WERI-Rb-1 (cell line): ENCODE measurements at regions not wholly inside any gene's neighbourhood (a gene's known extent, or its start where the extent isn't known, plus 50 kb on each side); places are given as distances from the start of the nearest gene placed in this dataset.
"Not testable (repeated sequence)": the region's sequence is repeated elsewhere in the genome, so short reads cannot be mapped to it uniquely, and the experiment has no call there.

ENCODE experiments used
- DNase-seq: peaks from one replicate; pipeline ENCODE4 v3.0.0-alpha.2; 2020
- H3K27ac ChIP-seq: fragments of 250-450 bp; sonication (Bioruptor Pico); 2 replicates; pipeline ENCODE4 v1.5.1; 2020; ENCODE audit warnings: mild to moderate bottlenecking, moderate library complexity
- H3K27me3 ChIP-seq: fragments of 250-450 bp; sonication (Bioruptor Pico); 2 replicates; pipeline ENCODE4 v1.5.1; 2021; ENCODE audit warnings: mild to moderate bottlenecking, low read depth, moderate library complexity; ENCODE audit not compliant: insufficient read depth, severe bottlenecking
- H3K36me3 ChIP-seq: fragments of 250-450 bp; sonication (Bioruptor Pico); 2 replicates; pipeline ENCODE4 v1.5.1; 2020; ENCODE audit warnings: mild to moderate bottlenecking, moderate library complexity
- H3K4me3 ChIP-seq: 2 replicates; pipeline ENCODE4 v1.5.1; 2011; ENCODE audit warnings: low read depth, mild to moderate bottlenecking, control low read depth, low read length
- H3K9me3 ChIP-seq: fragments of 250-450 bp; sonication (Bioruptor Pico); 2 replicates; pipeline ENCODE4 v1.5.1; 2021; ENCODE audit warnings: mild to moderate bottlenecking, moderate library complexity; ENCODE audit not compliant: severe bottlenecking
- CTCF ChIP-seq: IDR thresholded peaks from 2 replicates; pipeline ENCODE4 v1.5.1; 2011; ENCODE audit warnings: low read depth, mild to moderate bottlenecking, control low read depth, inconsistent platforms, low read length

- H3K36me3 ChIP-seq: no peaks in the 10 kb centered on the region
- H3K4me3 ChIP-seq: no peak overlapping the region
- no peak for DNase-seq
- peaks cover 79% of the 10 kb centered on the region for H3K27me3 ChIP-seq
- no peak for TF ChIP-seq CTCF
- H3K9me3 ChIP-seq: no peaks in the 10 kb centered on the region
- no peak overlapping the region for H3K27ac ChIP-seq
Observed at GRCh38 chr7:153541903-153542302, 510.3 kb upstream of the DPP6 start.

GRCh38 chr7:153543232-153543631, 509.0 kb upstream of the DPP6 start:
- no peak for DNase-seq
- Histone ChIP-seq H3K9me3 (no peaks in the 10 kb centered on the region), H3K36me3 (no peaks in the 10 kb centered on the region), H3K27ac (no peak overlapping the region), H3K4me3 (no peak overlapping the region), H3K27me3 (peaks cover 78% of the 10 kb centered on the region)
- TF ChIP-seq CTCF: no peak

GRCh38 chr7:153550173-153550572, 502.0 kb upstream of the DPP6 start:
- no peak overlapping the region for H3K27ac ChIP-seq
- DNase-seq: no peak
- H3K4me3 ChIP-seq: no peak overlapping the region
- no peak for TF ChIP-seq CTCF
- H3K27me3 ChIP-seq: peaks cover 69% of the 10 kb centered on the region
- H3K9me3 ChIP-seq: no peaks in the 10 kb centered on the region
- no peaks in the 10 kb centered on the region for H3K36me3 ChIP-seq

- Histone ChIP-seq H3K27me3 (peaks cover 47% of the 10 kb centered on the region), H3K27ac (no peak overlapping the region), H3K9me3 (peaks cover 4% of the 10 kb centered on the region), H3K36me3 (no peaks in the 10 kb centered on the region), H3K4me3 (no peak overlapping the region)
- no peak for TF ChIP-seq CTCF
- DNase-seq: no peak
Observed at GRCh38 chr7:153564391-153564790, 487.8 kb upstream of the DPP6 start.

- peaks cover 4% of the 10 kb centered on the region for H3K9me3 ChIP-seq
- H3K27me3 ChIP-seq: peaks cover 38% of the 10 kb centered on the region
- no peaks in the 10 kb centered on the region for H3K36me3 ChIP-seq
- no peak overlapping the region for H3K27ac ChIP-seq
- TF ChIP-seq CTCF: no peak
- H3K4me3 ChIP-seq: no peak overlapping the region
- DNase-seq: no peak
Observed at GRCh38 chr7:153566324-153566723, 485.9 kb upstream of the DPP6 start.

- no peak overlapping the region for H3K4me3 ChIP-seq
- no peak for DNase-seq
- no peak for TF ChIP-seq CTCF
- no peak overlapping the region for H3K27ac ChIP-seq
- peaks cover 31% of the 10 kb centered on the region for H3K27me3 ChIP-seq
- H3K36me3 ChIP-seq: no peaks in the 10 kb centered on the region
- peaks cover 4% of the 10 kb centered on the region for H3K9me3 ChIP-seq
Observed at GRCh38 chr7:153567426-153567825, 484.8 kb upstream of the DPP6 start.

GRCh38 chr7:153569520-153569919, 482.7 kb upstream of the DPP6 start:
- not testable (repeated sequence) for H3K27ac ChIP-seq, DNase-seq, H3K4me3 ChIP-seq, H3K36me3 ChIP-seq, H3K9me3 ChIP-seq
- peaks cover 19% of the 10 kb centered on the region for H3K27me3 ChIP-seq
